HepG2 (cell line): ENCODE measurements at regions not wholly inside any gene's neighbourhood (a gene's known extent, or its start where the extent isn't known, plus 50 kb on each side); places are given as distances from the start of the nearest gene placed in this dataset.

Experiments used
- ATAC-seq: fragments of 200-7000 bp; cut with Tn5 transposase; 3 replicates; pipeline ENCODE4 v1.9.1; 2020; ENCODE audit warnings: mild to moderate bottlenecking, moderate library complexity
- BruUV-seq: library from RNA; stranded (reverse); fragments of 400-500 nt; replicated peaks from 2 replicates; lab custom pipeline; 2021; lab: Mats Ljungman, UMichigan
- CTCF ChIA-PET: fragments of 300-600 bp; formaldehyde crosslinking; extraction: SDS; loops from one replicate; lab custom pipeline; 2021; ENCODE audit warnings: low total read pairs, inconsistent platforms, low intra/inter-chr PET ratio; lab: Yijun Ruan, JAX
- POLR2A ChIA-PET: fragments of 350-600 bp; sonication (Branson Sonifier 250); formaldehyde crosslinking; loops from one replicate; lab custom pipeline; 2020; ENCODE audit warnings: antibody characterized with exemption, inconsistent platforms; lab: Yijun Ruan, JAX
- DNase-seq: peaks from one replicate; pipeline ENCODE4 v3.0.0-alpha.2; 2015; ENCODE audit warnings: low spot score
- FAIRE-seq: peaks from 3 replicates; lab custom pipeline; 2011; peaks lifted over from hg19 to GRCh38; lab: Jason Lieb, UNC
- H2AFZ ChIP-seq: one replicate; pipeline ENCODE4 v1.6.1; 2011; ENCODE audit warnings: low read length, inconsistent platforms
- H3K27ac ChIP-seq: fragments of 300-600 bp; 3 replicates; pipeline ENCODE4 v1.8.0; 2011; ENCODE audit warnings: mixed run types, mild to moderate bottlenecking, mixed read lengths, low read length, inconsistent platforms; ENCODE audit not compliant: insufficient read depth; ENCODE audit errors: extremely low read length
- H3K27me3 ChIP-seq, 2 experiments: fragments of 200-600 bp in 1 of 2; 2 replicates in 1 of 2; 3 replicates in 1 of 2; pipeline versions ENCODE4 v1.6.0 to v1.8.0; 2011; ENCODE audit warnings: low read length in 2 of 2, mild to moderate bottlenecking in 2 of 2, moderate library complexity in 2 of 2, inconsistent platforms in 1 of 2; ENCODE audit not compliant: insufficient read depth in 2 of 2, control insufficient read depth in 1 of 2
- H3K36me3 ChIP-seq, 2 experiments: fragments of 200-600 bp in 1 of 2; replicated peaks in 1 of 2; 2 replicates in 1 of 2; 3 replicates in 1 of 2; pipeline versions ENCODE4 v1.5.1 to v1.8.0; 2011; ENCODE audit warnings: low read length in 2 of 2, inconsistent platforms in 1 of 2; ENCODE audit not compliant: insufficient read depth in 2 of 2, control insufficient read depth in 1 of 2
- H3K4me1 ChIP-seq: 2 replicates; pipeline ENCODE4 v1.5.1; 2012; ENCODE audit warnings: low read length, inconsistent platforms; ENCODE audit not compliant: insufficient read depth
- H3K4me2 ChIP-seq: 2 replicates; pipeline ENCODE4 v1.6.0; 2011; ENCODE audit warnings: low read depth, low read length, inconsistent platforms
- H3K4me3 ChIP-seq, 3 experiments: fragments of 200-600 bp in 1 of 3; sonication (generic), shearing (Covaris generic) in 1 of 3; replicated peaks in 1 of 3; 2 replicates each; pipeline ENCODE4 v1.5.1; 2011 to 2016; ENCODE audit warnings: low read length in 3 of 3, inconsistent platforms in 2 of 3, low read depth in 2 of 3, mild to moderate bottlenecking in 2 of 3, control low read depth in 1 of 3, mixed read lengths in 1 of 3; ENCODE audit not compliant: insufficient read depth in 1 of 3
- H3K79me2 ChIP-seq: one replicate; pipeline ENCODE4 v1.6.1; 2011; ENCODE audit warnings: low read length, inconsistent platforms; ENCODE audit not compliant: insufficient read depth
- H3K9ac ChIP-seq: 2 replicates; pipeline ENCODE4 v1.6.0; 2011; ENCODE audit warnings: mild to moderate bottlenecking, low read depth, low read length, inconsistent platforms; ENCODE audit not compliant: insufficient read depth
- H3K9me3 ChIP-seq: 2 replicates; pipeline ENCODE4 v1.5.1; 2012; ENCODE audit warnings: mild to moderate bottlenecking, low read length
- H4K20me1 ChIP-seq: 2 replicates; pipeline ENCODE4 v1.6.0; 2011; ENCODE audit warnings: inconsistent platforms, mild to moderate bottlenecking, low read length, moderate library complexity; ENCODE audit not compliant: insufficient read depth
- EZH2 ChIP-seq: conservative IDR thresholded peaks from 2 replicates; pipeline ENCODE4 v1.6.1; 2012; ENCODE audit warnings: mild to moderate bottlenecking, low read depth, low read length, moderate library complexity
- NFYB ChIP-seq: sonication (generic); formaldehyde crosslinking; IDR thresholded peaks from 2 replicates; pipeline ENCODE4 v1.4.0; 2020; ENCODE audit warnings: missing genetic modification reagents
- RARG ChIP-seq: sonication (generic); formaldehyde crosslinking; IDR thresholded peaks from 2 replicates; pipeline ENCODE4 v1.4.0; 2020; ENCODE audit warnings: low read depth, mild to moderate bottlenecking, missing genetic modification reagents
- REXO4 ChIP-seq: sonication (generic); formaldehyde crosslinking; IDR thresholded peaks from 2 replicates; pipeline ENCODE4 v1.8.0; 2022; ENCODE audit warnings: missing genetic modification reagents, mild to moderate bottlenecking, borderline replicate concordance
- SUZ12 ChIP-seq: fragments of 150-350 bp; IDR thresholded peaks from 2 replicates; pipeline ENCODE4 v1.6.1; 2014; ENCODE audit warnings: low read depth, low read length
- ZFY ChIP-seq: sonication (generic); formaldehyde crosslinking; IDR thresholded peaks from 2 replicates; pipeline ENCODE4 v1.4.0; 2020; ENCODE audit warnings: missing genetic modification reagents
- ZNF280D ChIP-seq: sonication (generic); formaldehyde crosslinking; IDR thresholded peaks from 2 replicates; pipeline ENCODE4 v1.5.1; 2020; ENCODE audit warnings: mild to moderate bottlenecking, missing genetic modification reagents
- ZNF30 ChIP-seq: sonication (generic); formaldehyde crosslinking; IDR thresholded peaks from 2 replicates; pipeline ENCODE4 v1.5.0; 2020; ENCODE audit warnings: mild to moderate bottlenecking, missing genetic modification reagents
- ZNF317 ChIP-seq: sonication (generic); formaldehyde crosslinking; IDR thresholded peaks from 2 replicates; pipeline ENCODE4 v1.5.0; 2020; ENCODE audit warnings: mild to moderate bottlenecking, missing genetic modification reagents
- ZNF33B ChIP-seq: sonication (generic); formaldehyde crosslinking; IDR thresholded peaks from 2 replicates; pipeline ENCODE4 v1.5.1; 2020; ENCODE audit warnings: mild to moderate bottlenecking, missing genetic modification reagents
- ZNF501 ChIP-seq: sonication (generic); formaldehyde crosslinking; IDR thresholded peaks from 2 replicates; pipeline ENCODE4 v1.5.1; 2020; ENCODE audit warnings: mild to moderate bottlenecking, moderate library complexity, missing genetic modification reagents
- ZNF724P ChIP-seq: sonication (generic); formaldehyde crosslinking; IDR thresholded peaks from 2 replicates; pipeline ENCODE4 v1.8.0; 2022; ENCODE audit warnings: missing genetic modification reagents, borderline replicate concordance
- WGBS: methylation state at CpG from one replicate; pipeline ENCODE4 v1.1.6; 2017; ENCODE audit warnings: low lambda C conversion rate; 5-methylcytosine and 5-hydroxymethylcytosine counted together
- in situ Hi-C: cut with HindIII; loops from 2 replicates; pipeline ENCODE4 v1.10.0; 2017; ENCODE audit warnings: low pct_unique_long_range_greater_than_20kb; ENCODE audit not compliant: extremely low pct_ligation_motif_present
- intact Hi-C: fragments of 100-400 bp; cut with micrococcal nuclease; formaldehyde crosslinking; loops from one replicate; pipeline ENCODE4 v1.10.0; 2022; ENCODE audit not compliant: unreplicated experiment
- TF ChIP-seq, protein P1 (sequence below): sonication (generic); formaldehyde crosslinking; IDR thresholded peaks from 2 replicates; pipeline ENCODE4 v1.8.0; 2022; ENCODE audit warnings: mild to moderate bottlenecking, missing genetic modification reagents; ENCODE audit not compliant: insufficient replicate concordance

DNA sequence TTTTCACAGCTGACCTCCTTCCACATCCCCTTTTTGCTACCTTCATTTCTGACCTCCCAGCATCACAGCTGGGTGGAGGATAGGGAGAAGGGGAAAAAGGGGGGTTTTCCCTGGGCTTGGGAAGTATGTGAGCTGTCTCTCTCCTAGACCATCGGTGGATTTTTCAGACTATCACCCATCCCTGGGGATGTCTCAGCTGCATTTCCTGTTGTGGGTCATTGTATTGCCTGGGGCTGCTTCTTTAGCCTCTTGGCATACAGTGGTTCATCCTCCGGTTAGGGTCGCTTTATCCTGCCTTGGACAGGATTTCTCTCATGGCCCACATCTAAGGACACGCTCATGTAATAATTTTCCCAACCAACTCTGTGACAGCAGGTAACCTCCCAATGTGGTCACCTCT lies 142.5 kb upstream of the ARG1 start:
- Histone ChIP-seq H3K4me1 (no peaks in the 10 kb centered on the region), H3K9ac (no peak overlapping the region), H3K4me3 (no peak overlapping the region), H3K27ac (no peak overlapping the region), H2AFZ (no peak overlapping the region), H3K9me3 (no peaks in the 10 kb centered on the region), H4K20me1 (no peaks in the 10 kb centered on the region), H3K79me2 (no peaks in the 10 kb centered on the region), H3K27me3 (peaks cover 0 to 6% of the 10 kb centered on the region in 2 experiments; a peak in 3 of 5 replicates), H3K36me3 (no peaks in the 10 kb centered on the region), H3K4me2 (no peak overlapping the region)
- ATAC-seq (no peak), DNase-seq (no peak), FAIRE-seq (no peak)
- intact Hi-C loops, result no loop called here
- ChIA-PET CTCF (no interaction called here), POLR2A (no interaction called here)
- 48% methylated on average over 4 of the region's 4 CpGs for WGBS
- no peak for TF ChIP-seq ZNF33B
- in situ Hi-C loops, result no loop called here
- BruUV-seq, result no TSS peak

GRCh38 chr6:131431718-131432117 lies 141.3 kb upstream of the ARG1 start:
- BruUV-seq, result no TSS peak
- in situ Hi-C loops (no loop called here), intact Hi-C loops (no loop called here)
- no peak for TF ChIP-seq REXO4 (CRISPR knock-in tag)
- no peak for TF ChIP-seq ZNF280D (CRISPR knock-in tag)
- TF ChIP-seq, protein P1, sequence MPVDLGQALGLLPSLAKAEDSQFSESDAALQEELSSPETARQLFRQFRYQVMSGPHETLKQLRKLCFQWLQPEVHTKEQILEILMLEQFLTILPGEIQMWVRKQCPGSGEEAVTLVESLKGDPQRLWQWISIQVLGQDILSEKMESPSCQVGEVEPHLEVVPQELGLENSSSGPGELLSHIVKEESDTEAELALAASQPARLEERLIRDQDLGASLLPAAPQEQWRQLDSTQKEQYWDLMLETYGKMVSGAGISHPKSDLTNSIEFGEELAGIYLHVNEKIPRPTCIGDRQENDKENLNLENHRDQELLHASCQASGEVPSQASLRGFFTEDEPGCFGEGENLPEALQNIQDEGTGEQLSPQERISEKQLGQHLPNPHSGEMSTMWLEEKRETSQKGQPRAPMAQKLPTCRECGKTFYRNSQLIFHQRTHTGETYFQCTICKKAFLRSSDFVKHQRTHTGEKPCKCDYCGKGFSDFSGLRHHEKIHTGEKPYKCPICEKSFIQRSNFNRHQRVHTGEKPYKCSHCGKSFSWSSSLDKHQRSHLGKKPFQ, result no peak
- no peak for TF ChIP-seq NFYB (CRISPR knock-in tag)
- no peak for TF ChIP-seq ZFY (CRISPR knock-in tag)
- no peak for TF ChIP-seq ZNF724P (CRISPR knock-in tag)
- no peak for TF ChIP-seq EZH2
- TF ChIP-seq ZNF30 (CRISPR knock-in tag), result no peak
- TF ChIP-seq ZNF501, result no peak
- TF ChIP-seq SUZ12, result no peak
- no peak for TF ChIP-seq ZNF317 (CRISPR knock-in tag)
- TF ChIP-seq RARG (CRISPR knock-in tag), result no peak
- Histone ChIP-seq H3K4me2 (no peak overlapping the region), H3K4me1 (no peaks in the 10 kb centered on the region), H3K36me3 (no peaks in the 10 kb centered on the region), H3K27ac (no peak overlapping the region), H3K9ac (no peak overlapping the region), H3K27me3 (no peaks in the 10 kb centered on the region; a peak in 2 of 5 replicates), H3K9me3 (no peaks in the 10 kb centered on the region), H2AFZ (no peak overlapping the region), H3K4me3 (no peak overlapping the region), H4K20me1 (no peaks in the 10 kb centered on the region), H3K79me2 (no peaks in the 10 kb centered on the region)
- CTCF ChIA-PET, result no interaction called here
- FAIRE-seq, result no peak
- POLR2A ChIA-PET, result no interaction called here
- 2% methylated on average over 2 of the region's 2 CpGs for WGBS
- no peak for DNase-seq
- ATAC-seq, result no peak
